Aorta (tissue), 5 donors: ENCODE measurements at regions not wholly inside any gene's neighbourhood (a gene's known extent, or its start where the extent isn't known, plus 50 kb on each side); places are given as distances from the start of the nearest gene placed in this dataset.

Source experiments
- ATAC-seq: fragments of 200-7000 bp; cut with Tn5 transposase; one replicate; pipeline ENCODE4 v1.9.1; 2022; ENCODE audit warnings: moderate library complexity; ENCODE audit not compliant: low FRiP score
- DNase-seq, 2 donors: peaks; one replicate each; pipeline ENCODE4 v3.0.0-alpha.2; 2020
- H3K27ac ChIP-seq, 2 donors: one replicate each; pipeline ENCODE4 v1.5.1; 2013; ENCODE audit warnings: low read length in 2 of 2, mild to moderate bottlenecking in 2 of 2, moderate library complexity in 2 of 2, control low read depth in 1 of 2, inconsistent platforms in 1 of 2, low read depth in 1 of 2
- H3K27me3 ChIP-seq, 2 donors: one replicate each; pipeline ENCODE4 v1.6.1; 2013; ENCODE audit warnings: control low read depth in 1 of 2, low read length in 1 of 2, mild to moderate bottlenecking in 1 of 2, moderate library complexity in 1 of 2; ENCODE audit not compliant: insufficient read depth in 2 of 2, control insufficient read depth in 1 of 2
- H3K36me3 ChIP-seq, 2 donors: one replicate each; pipeline ENCODE4 v1.6.1; 2013; ENCODE audit warnings: control low read depth in 1 of 2, low read length in 1 of 2, mild to moderate bottlenecking in 1 of 2; ENCODE audit not compliant: insufficient read depth in 2 of 2, control insufficient read depth in 1 of 2
- H3K4me1 ChIP-seq, 2 donors: one replicate each; pipeline ENCODE4 v1.6.1; 2013; ENCODE audit warnings: low read length in 2 of 2, control low read depth in 1 of 2, mild to moderate bottlenecking in 1 of 2, moderate library complexity in 1 of 2; ENCODE audit not compliant: insufficient read depth in 2 of 2, control insufficient read depth in 1 of 2
- H3K4me3 ChIP-seq, 2 donors: one replicate each; pipeline ENCODE4 v1.5.1; 2013; ENCODE audit warnings: low read length in 2 of 2, control low read depth in 1 of 2, mild to moderate bottlenecking in 1 of 2
- H3K9me3 ChIP-seq: one replicate; pipeline ENCODE4 v1.6.1; 2013; ENCODE audit warnings: mild to moderate bottlenecking, low read length; ENCODE audit not compliant: control insufficient read depth
- WGBS, 2 donors: extraction: QIAGEN DNeasy Blood & Tissue Kit; methylation state at CpG; one replicate each; pipeline ENCODE4 v1.1.7; 2013; 5-methylcytosine and 5-hydroxymethylcytosine counted together
- intact Hi-C, 2 donors: fragments of 100-400 bp; cut with DNase I; formaldehyde crosslinking; loops; one replicate each; pipeline versions ENCODE4 v1.14.2 to v1.15.0; 2022
- donor health status: healthy with polysubstance abuse.
- donor health status: Bipolar disorder and iron deficiency.
- donor health status: DM: no; HTN: no; CAD: no.
- donor health status: DM: no; HTN: no; CAD: no.
- donor health status: DM: yes; HTN: yes; CAD: no.

DNA sequence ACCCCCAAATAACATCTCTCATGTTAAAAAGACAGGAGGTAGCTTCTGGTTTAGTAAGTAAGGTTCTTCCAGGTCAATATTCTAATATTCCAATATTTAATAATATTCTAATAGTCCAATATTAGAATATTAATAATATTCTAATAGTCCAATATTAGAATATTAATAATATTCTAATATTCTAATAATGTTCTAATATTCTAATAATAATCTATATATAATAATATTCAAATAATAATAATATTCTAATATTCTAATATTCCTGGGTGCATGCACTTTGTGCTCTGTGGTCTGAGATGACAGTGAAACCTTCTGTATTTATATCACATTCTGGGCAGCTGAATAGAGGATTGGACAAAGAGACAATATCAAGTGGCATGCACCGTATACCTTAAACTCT, 96.1 kb downstream of the PCDH10 start:
- Histone ChIP-seq H3K4me1 (no peaks in the 10 kb centered on the region), H3K27me3 (no peaks in the 10 kb centered on the region), H3K9me3 (no peaks in the 10 kb centered on the region), H3K36me3 (no peaks in the 10 kb centered on the region), H3K27ac (no peak overlapping the region), H3K4me3 (no peak overlapping the region)
- intact Hi-C loops = no loop called here
- WGBS, 2 donors = 97 to 100% methylated on average over 1 of the region's 1 CpG
- ATAC-seq (no peak), DNase-seq (no peak)
